H1 (cell line): ENCODE measurements at regions not wholly inside any gene's neighbourhood (a gene's known extent, or its start where the extent isn't known, plus 50 kb on each side); places are given as distances from the start of the nearest gene placed in this dataset.

Experiments
- EGR1 ChIP-seq: IDR thresholded peaks from 2 replicates; pipeline ENCODE4 v1.6.1; 2011; ENCODE audit warnings: low read depth, low read length, borderline replicate concordance
- GTF2F1 ChIP-seq: IDR thresholded peaks from 2 replicates; pipeline ENCODE4 v1.6.1; 2012; ENCODE audit warnings: low read depth, low read length, improper control_type of control experiment, borderline replicate concordance
- KDM1A ChIP-seq: fragments of 200-600, 300-600 bp; sonication (generic); IDR thresholded peaks from 2 replicates; pipeline ENCODE4 v1.7.1; 2016; ENCODE audit warnings: mild to moderate bottlenecking, low read length, borderline replicate concordance
- SAP30 ChIP-seq: fragments of 300-600 bp; sonication (generic); IDR thresholded peaks from 2 replicates; pipeline ENCODE4 v1.7.1; 2012; ENCODE audit warnings: low read length, moderate library complexity, mild to moderate bottlenecking, inconsistent platforms; ENCODE audit not compliant: insufficient read depth, insufficient replicate concordance
- TAF1 ChIP-seq: IDR thresholded peaks from 2 replicates; pipeline ENCODE4 v1.6.1; 2011; ENCODE audit warnings: mild to moderate bottlenecking, low read depth, low read length
- TBP ChIP-seq: IDR thresholded peaks from 2 replicates; pipeline ENCODE4 v1.6.1; 2011; ENCODE audit warnings: low read depth, low read length, improper control_type of control experiment

- TF ChIP-seq GTF2F1 (no peak), KDM1A (no peak), EGR1 (no peak), SAP30 (no peak), TBP (no peak), TAF1 (no peak)
- TF ChIP-seq, all 59 proteins: peak for 0
Measured at GRCh38 chr16:59964232-59964924, 1230.3 kb upstream of the GOT2 start (continued).
